Activated gamma-delta T cell treated with Interleukin-2 at 50 U/mL for 16 hours (primary cell): ENCODE measurements at regions not wholly inside any gene's neighbourhood (a gene's known extent, or its start where the extent isn't known, plus 50 kb on each side); places are given as distances from the start of the nearest gene placed in this dataset.

Experiments used
- DNase-seq: peaks from one replicate; pipeline ENCODE4 v3.0.0-alpha.2; 2020

DNA sequence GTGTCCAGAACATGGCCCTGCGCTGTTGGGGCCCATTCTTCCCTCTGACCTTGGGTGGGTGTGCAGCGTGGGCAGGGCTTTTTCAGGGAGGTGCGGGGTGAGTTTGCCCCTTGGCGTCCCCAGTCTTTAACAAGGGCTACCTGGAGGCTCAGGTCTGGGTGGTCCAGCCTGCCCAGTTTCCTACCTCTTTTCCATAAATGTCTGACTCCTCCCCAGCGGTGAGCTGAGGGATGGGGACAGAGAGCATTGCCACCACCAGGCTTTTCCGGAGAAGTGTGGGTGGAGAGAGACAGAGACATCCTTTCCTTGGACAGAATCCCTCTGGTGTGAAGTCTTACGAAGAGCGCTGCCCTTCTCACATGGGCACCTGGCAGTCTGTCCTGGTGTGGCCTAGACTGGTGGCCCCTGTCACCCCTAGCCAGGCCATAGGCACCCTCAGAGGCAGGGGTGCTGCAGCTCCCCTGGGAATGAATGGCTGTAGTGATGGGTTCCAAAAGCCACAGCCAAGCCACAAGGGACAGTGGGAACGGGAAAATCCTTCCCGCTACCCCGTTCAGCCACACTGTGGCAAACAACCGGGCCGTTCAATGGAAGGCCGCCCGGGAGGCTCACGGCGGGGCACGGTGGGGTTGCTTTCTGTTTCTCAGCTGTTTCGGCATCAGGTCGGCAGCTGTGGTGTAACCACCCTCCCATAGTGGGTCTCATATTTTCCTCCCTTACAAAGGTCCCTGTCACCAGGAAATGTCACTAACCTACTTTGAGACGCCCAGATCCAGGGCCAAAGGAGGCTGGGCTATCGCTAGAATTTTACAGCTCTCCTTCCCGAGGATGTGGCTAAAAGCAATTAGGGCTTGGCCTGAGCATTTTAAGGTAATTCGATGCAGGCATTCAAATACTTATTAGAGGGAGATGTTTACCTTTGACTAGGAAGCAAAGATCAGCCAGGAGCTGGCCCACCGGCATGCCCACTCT, 61.9 kb upstream of the GSE1 start:
- DNase-seq = no peak

DNA sequence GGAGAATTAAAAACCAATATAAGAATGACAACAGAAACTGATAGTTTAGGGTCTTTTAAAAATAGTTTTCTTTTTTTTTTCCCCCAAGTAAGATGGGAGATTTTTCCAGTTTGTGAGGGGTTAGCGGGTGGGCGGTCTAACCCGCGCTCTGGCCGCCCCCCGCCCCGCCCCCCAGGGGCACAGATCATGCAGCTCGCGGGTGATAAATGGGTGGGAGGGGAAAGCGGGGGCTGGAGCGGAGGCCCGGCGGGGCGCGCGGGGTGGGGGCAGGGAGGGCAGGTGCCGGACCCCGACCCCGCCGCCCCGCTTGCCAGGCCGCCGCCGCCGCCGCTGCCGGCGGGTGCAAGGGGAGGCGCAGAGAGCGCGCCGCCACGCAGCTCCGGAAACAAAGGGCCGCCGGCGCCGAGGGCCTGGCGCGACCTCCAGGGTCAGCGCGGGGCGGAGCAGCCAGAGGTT, 60.1 kb upstream of the GSE1 start:
- no peak for DNase-seq

DNA sequence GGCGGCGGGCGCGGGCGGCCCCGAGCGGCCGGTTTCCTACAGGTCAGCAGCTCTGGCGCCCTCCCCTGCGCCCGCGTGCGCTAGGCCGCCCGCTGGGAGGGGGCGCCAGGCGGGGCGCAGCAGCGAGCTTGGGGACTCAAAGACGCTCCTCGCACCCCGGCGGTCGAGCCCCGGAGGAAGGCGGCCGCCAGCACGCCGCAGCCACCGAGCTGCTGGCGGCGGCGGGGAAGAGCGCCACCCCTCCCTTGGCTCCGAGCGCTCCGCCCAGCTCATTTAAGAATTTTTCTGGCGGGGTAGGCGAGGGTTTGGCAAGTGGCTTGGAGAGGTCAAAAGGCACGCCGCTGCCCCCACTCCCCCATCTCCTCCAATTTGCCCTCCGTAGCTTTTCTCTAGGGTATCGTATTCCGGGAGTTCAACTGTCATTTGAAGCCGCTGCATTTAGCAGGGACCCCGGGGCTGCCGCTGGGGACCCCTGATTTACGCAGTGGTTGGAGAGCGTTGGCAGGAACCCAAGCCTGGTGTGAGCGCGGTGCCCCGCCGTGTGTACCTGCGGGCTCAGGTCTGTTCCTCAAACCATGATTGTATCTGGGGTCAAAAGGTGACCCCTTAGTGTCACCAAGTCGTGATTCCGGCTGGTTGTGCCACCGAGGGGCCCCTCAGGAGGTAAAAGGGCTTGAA, 59.5 kb upstream of the GSE1 start:
- DNase-seq = peak; percentile 48

- DNase-seq = peak; percentile 71
Observed at GRCh38 chr16:85554114-85554888, 58.8 kb upstream of the GSE1 start.

DNA sequence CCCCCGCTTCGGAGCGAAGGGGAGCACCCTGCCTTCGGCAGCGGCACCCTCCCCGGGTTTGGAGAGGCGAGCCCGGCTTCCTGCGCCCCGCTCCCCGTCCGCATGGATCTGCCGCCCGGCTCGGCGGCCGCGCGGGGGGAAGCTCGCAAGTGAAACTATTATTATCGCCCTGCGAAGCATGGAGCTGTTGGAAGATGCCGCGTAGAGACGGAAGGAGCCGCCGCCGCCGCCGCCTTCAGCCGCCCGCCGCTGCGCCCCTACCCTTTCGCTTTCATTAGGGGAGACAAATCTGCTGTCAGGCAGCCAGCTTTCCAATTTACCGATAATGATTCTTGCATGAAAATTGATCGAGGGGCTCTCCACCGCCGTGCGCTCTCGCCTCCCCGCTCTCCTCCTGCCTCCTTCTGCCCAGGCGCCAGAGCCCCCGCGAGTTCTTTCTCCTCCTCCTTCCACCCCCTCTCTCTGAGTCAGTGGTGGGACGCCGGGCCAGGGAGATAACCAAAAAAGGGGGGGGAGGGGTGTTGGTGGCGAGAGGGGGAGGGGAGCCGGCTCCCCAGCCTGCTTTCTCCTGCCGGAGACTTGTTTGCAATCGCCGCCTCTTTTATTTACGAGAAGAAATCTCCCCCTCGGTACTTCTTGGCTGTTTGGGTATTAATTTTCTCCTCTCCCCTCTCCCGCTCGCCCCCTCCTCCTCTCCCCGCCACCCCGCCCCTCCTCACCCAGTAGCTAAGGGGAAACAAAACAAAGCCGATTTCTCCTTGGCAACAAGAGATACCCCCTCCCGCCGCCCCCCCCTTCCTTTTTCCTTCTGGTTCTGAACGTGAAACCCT, 58.0 kb upstream of the GSE1 start:
- peak; percentile 59 for DNase-seq

- no peak for DNase-seq
Observed at GRCh38 chr16:85555719-85556455, 57.2 kb upstream of the GSE1 start.

GRCh38 chr16:85556456-85557082, 56.6 kb upstream of the GSE1 start:
- DNase-seq = peak; percentile 50

DNA sequence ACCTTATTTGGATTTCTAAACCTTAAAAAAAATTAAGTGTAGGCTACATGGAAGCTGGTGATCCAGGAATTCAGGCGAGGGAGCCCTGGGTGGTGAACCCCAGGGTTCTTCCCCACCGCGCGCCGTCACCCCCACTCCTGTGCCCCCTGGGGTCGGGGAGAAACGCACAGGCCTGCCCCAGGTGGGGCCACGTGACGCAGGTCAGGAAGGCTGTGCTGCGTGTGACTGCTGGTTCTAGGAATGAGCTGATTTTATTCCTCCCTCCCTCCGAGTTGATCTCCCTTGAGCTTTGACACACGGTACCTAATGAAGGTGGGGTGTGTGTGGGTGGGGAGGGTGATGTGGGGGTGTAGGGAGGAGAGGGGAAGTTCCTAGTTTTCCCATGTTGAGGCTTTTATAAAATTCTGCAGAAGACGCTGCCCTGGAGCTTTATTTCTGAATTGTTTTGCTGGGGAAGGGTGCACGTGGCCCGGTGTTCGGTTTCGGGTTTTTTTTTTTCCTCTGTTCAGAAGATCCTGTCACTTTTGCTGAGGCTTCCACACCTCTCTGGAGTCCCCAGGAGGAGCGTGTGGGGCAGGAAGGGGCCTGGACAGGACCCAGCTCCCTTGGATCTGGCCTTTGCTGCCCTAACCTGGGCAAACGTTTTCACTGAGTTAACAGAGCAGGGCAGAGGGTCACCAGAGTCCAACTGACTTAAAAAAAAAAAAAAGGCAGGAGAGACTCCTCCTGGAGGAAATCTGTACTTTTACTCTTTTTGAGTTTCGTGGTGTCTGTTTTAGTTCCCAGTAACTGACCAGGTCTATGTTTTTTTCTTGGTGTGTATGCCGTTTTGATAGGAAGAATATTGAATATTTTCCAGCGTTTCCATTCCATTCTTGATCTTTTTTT, 55.8 kb upstream of the GSE1 start:
- peak; percentile 29 for DNase-seq

DNA sequence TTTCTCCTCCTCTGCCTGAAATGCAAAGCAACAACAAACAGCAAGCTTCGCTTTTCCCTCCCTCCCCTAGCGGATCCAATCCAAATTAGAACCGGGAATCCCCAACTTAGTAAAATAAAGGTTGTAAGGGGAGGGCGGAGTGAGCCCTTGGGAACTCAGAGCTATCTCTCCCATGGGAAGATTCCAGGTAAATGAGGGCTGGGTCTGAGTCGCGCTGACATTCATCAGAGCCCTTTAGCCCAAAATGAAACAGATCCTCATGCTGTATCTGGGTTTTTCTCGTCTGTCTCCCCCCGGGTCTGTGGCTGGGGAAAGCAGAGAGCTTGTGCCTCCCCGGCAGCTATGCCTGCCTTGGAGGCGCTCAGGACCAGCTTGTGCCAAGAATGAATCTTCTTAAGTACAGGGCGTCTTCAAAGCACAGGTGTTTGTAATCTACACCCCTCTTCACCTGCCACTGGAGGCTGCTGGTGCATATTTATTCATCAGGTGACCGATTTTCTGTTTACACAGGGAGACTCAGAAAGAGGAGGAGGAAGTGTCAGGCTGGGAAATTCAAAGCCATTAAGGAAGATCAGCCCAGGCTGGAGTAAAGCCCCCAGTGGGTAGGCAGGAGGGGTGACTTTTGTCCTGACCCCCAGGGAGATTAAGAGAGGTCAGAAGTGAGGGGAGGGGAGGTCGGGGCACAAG, 55.0 kb upstream of the GSE1 start:
- no peak for DNase-seq

DNA sequence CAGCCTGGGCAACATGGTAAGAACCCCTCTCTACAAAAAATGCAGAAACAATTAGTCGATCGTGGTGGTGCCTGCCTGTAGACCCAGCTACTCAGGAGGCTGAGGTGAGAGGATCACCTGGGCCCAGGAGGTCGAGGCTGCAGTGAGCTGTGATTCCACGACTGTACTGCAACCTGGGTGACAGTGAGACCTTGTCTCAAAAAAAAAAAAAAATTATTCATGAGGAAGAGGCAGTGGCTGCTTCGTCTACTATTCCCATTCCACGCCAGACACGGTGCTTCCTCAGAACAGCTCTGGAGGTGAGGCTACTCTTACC, 52.2 kb upstream of the GSE1 start:
- DNase-seq = no peak

GRCh38 chr16:85561248-85562092, 51.7 kb upstream of the GSE1 start:
- DNase-seq = no peak

- DNase-seq = no peak
Observed at GRCh38 chr16:85562093-85562786, 50.9 kb upstream of the GSE1 start.

- DNase-seq = no peak
Observed at GRCh38 chr16:85563034-85563433, 50.1 kb upstream of the GSE1 start.
